Endothelial cell of umbilical vein (primary cell): ENCODE measurements at regions not wholly inside any gene's neighbourhood (a gene's known extent, or its start where the extent isn't known, plus 50 kb on each side); places are given as distances from the start of the nearest gene placed in this dataset.

Source experiments
- BruUV-seq: library from RNA; stranded (reverse); fragments of 400-500 nt; replicated peaks from 2 replicates; lab custom pipeline; 2021; lab: Mats Ljungman, UMichigan
- CTCF ChIA-PET: fragments of 300-600, 350-600 bp; sonication (Branson Sonifier 250); formaldehyde crosslinking; loops from one replicate; lab custom pipeline; 2021; ENCODE audit warnings: antibody characterized with exemption, inconsistent platforms; lab: Charles Lee
- POLR2A ChIA-PET: fragments of 300-600, 350-600 bp; sonication (Branson Sonifier 250); formaldehyde crosslinking; loops from one replicate; lab custom pipeline; 2021; ENCODE audit warnings: antibody characterized with exemption, inconsistent platforms; lab: Charles Lee
- DNase-seq: peaks from one replicate; pipeline ENCODE4 v3.0.0-alpha.2; 2011; ENCODE audit warnings: low read depth, low spot score
- FAIRE-seq: peaks from 2 replicates; lab custom pipeline; 2011; peaks lifted over from hg19 to GRCh38; lab: Jason Lieb, UNC
- H2AFZ ChIP-seq: 2 replicates; pipeline ENCODE4 v1.6.0; 2012; ENCODE audit warnings: low read depth, low read length, control low read depth, inconsistent platforms
- H3K27ac ChIP-seq: 2 replicates; pipeline ENCODE4 v1.5.1; 2011; ENCODE audit warnings: low read depth, mild to moderate bottlenecking, control low read depth, low read length, moderate library complexity; ENCODE audit not compliant: insufficient read depth
- H3K27me3 ChIP-seq, 2 experiments: 2 replicates each; pipeline versions ENCODE4 v1.6.0 to v1.6.1; 2011; ENCODE audit warnings: low read length in 2 of 2, mixed read lengths in 1 of 2; ENCODE audit not compliant: control insufficient read depth in 2 of 2, insufficient read depth in 2 of 2
- H3K36me3 ChIP-seq, 2 experiments: 2 replicates in 1 of 2; 3 replicates in 1 of 2; pipeline ENCODE4 v1.5.1; 2011; ENCODE audit warnings: low read length in 2 of 2, mild to moderate bottlenecking in 1 of 2, moderate library complexity in 1 of 2; ENCODE audit not compliant: control insufficient read depth in 2 of 2, insufficient read depth in 2 of 2; ENCODE audit errors: extremely low read depth in 1 of 2
- H3K4me1 ChIP-seq: 3 replicates; pipeline ENCODE4 v1.5.1; 2011; ENCODE audit warnings: mild to moderate bottlenecking, low read length; ENCODE audit not compliant: control insufficient read depth, insufficient read depth; ENCODE audit errors: extremely low read depth
- H3K4me2 ChIP-seq: 2 replicates; pipeline ENCODE4 v1.6.1; 2011; ENCODE audit warnings: low read length, control low read depth, mixed read lengths; ENCODE audit not compliant: insufficient read depth
- H3K4me3 ChIP-seq, 3 experiments: fragments of 200-600 bp in 1 of 3; sonication (generic), shearing (Covaris generic) in 1 of 3; replicated peaks in 1 of 3; 2 replicates each; pipeline ENCODE4 v1.5.1; 2011 to 2016; ENCODE audit warnings: control low read depth in 3 of 3, low read length in 3 of 3, mild to moderate bottlenecking in 2 of 3, inconsistent platforms in 1 of 3, low read depth in 1 of 3, moderate library complexity in 1 of 3; ENCODE audit not compliant: insufficient read depth in 1 of 3
- H3K79me2 ChIP-seq: 2 replicates; pipeline ENCODE4 v1.6.0; 2012; ENCODE audit warnings: low read length, inconsistent platforms; ENCODE audit not compliant: control insufficient read depth, insufficient read depth
- H3K9ac ChIP-seq: replicated peaks from 2 replicates; pipeline ENCODE3; 2011; ENCODE audit warnings: low read length, control low read depth; ENCODE audit not compliant: insufficient read depth; ENCODE audit errors: extremely low read depth
- H3K9me1 ChIP-seq: replicated peaks from 3 replicates; pipeline ENCODE4 v1.6.0; 2011; ENCODE audit warnings: mild to moderate bottlenecking, low read length; ENCODE audit not compliant: control insufficient read depth, insufficient read depth; ENCODE audit errors: extremely low read depth
- H3K9me3 ChIP-seq: replicated peaks from 2 replicates; pipeline ENCODE4 v1.5.1; 2012; ENCODE audit warnings: low read length, inconsistent platforms; ENCODE audit not compliant: control insufficient read depth, insufficient read depth
- H4K20me1 ChIP-seq: replicated peaks from 2 replicates; pipeline ENCODE3; 2011; ENCODE audit warnings: mild to moderate bottlenecking, low read length; ENCODE audit not compliant: control insufficient read depth, insufficient read depth; ENCODE audit errors: extremely low read depth
- EZH2 ChIP-seq: IDR thresholded peaks from 2 replicates; pipeline ENCODE4 v1.6.1; 2012; ENCODE audit warnings: borderline replicate concordance, low read depth, mild to moderate bottlenecking, moderate library complexity, low read length, inconsistent platforms; ENCODE audit not compliant: severe bottlenecking
- FOS ChIP-seq: IDR thresholded peaks from 2 replicates; pipeline ENCODE4 v1.6.1; 2011; ENCODE audit warnings: mild to moderate bottlenecking, low read length, moderate library complexity, borderline replicate concordance; ENCODE audit not compliant: insufficient read depth
- GATA2 ChIP-seq: IDR thresholded peaks from 2 replicates; pipeline ENCODE4 v1.7.0; 2011; ENCODE audit warnings: low read depth, mild to moderate bottlenecking, moderate library complexity, mixed read lengths, low read length; ENCODE audit not compliant: insufficient read length, insufficient read depth
- JUN ChIP-seq: IDR thresholded peaks from 2 replicates; pipeline ENCODE4 v1.6.1; 2011; ENCODE audit warnings: borderline replicate concordance, low read depth; ENCODE audit not compliant: insufficient read length, insufficient read depth
- MAX ChIP-seq: IDR thresholded peaks from 2 replicates; pipeline ENCODE4 v1.6.1; 2011; ENCODE audit not compliant: insufficient read depth, insufficient read length
- MYC ChIP-seq: IDR thresholded peaks from one replicate; pipeline ENCODE4 v1.6.1; 2011; ENCODE audit warnings: mild to moderate bottlenecking, low read depth, low read length
- POLR2A ChIP-seq: IDR thresholded peaks from 2 replicates; pipeline ENCODE4 v1.6.1; 2012; ENCODE audit warnings: low read depth, mild to moderate bottlenecking, control low read depth, low read length
- POLR2AphosphoS5 ChIP-seq: IDR thresholded peaks from 2 replicates; pipeline ENCODE4 v1.6.1; 2012; ENCODE audit warnings: low read depth, mild to moderate bottlenecking, control low read depth, low read length, moderate library complexity; ENCODE audit not compliant: insufficient read depth
- dilution Hi-C: fragments of 300-500 bp; cut with MboI; formaldehyde crosslinking; loops from one replicate; pipeline ENCODE4 v1.15.0; 2019; ENCODE audit warnings: low sequenced_read_pairs; ENCODE audit not compliant: extremely low pct_ligation_motif_present
- intact Hi-C: fragments of 100-400 bp; cut with micrococcal nuclease; formaldehyde crosslinking; loops from one replicate; pipeline ENCODE4 v1.10.0; 2022
- TF ChIP-seq, protein P1 (sequence below), 2 donors: IDR thresholded peaks; 1 replicate in 1 of 2; 2 replicates in 1 of 2; pipeline ENCODE4 v1.5.1; 2011; ENCODE audit warnings: low read length in 2 of 2, mild to moderate bottlenecking in 2 of 2, moderate library complexity in 2 of 2, control low read depth in 1 of 2, inconsistent platforms in 1 of 2, low read depth in 1 of 2; ENCODE audit not compliant: insufficient read depth in 1 of 2; ENCODE audit errors: extremely low read depth in 1 of 2

GRCh38 chr22:22713416-22713815, 69.0 kb downstream of the GGTLC2 start:
- no peak overlapping the region for H3K9ac ChIP-seq
- H3K36me3 ChIP-seq, result no peaks in the 10 kb centered on the region
- no peak overlapping the region for H3K4me3 ChIP-seq
- H3K4me2 ChIP-seq, result no peak overlapping the region
- BruUV-seq, result no TSS peak
- no peak overlapping the region for H3K27ac ChIP-seq
- no peaks in the 10 kb centered on the region for H3K79me2 ChIP-seq
- FAIRE-seq (no peak), DNase-seq (no peak)
- H3K9me3 ChIP-seq, result no peaks in the 10 kb centered on the region
- ChIA-PET CTCF (no interaction called here), POLR2A (no interaction called here)
- H4K20me1 ChIP-seq, result no peaks in the 10 kb centered on the region
- dilution Hi-C loops (no loop called here), intact Hi-C loops (loop anchor here (5.0 kb wide), 1 partner anchor 34 kb away; no protein-coding TSS in a partner anchor)
- no peaks in the 10 kb centered on the region for H3K9me1 ChIP-seq
- TF ChIP-seq FOS, result no peak
- H3K4me1 ChIP-seq, result no peaks in the 10 kb centered on the region
- no peak overlapping the region for H2AFZ ChIP-seq
- peaks cover 0 to 2% of the 10 kb centered on the region in 2 experiments for H3K27me3 ChIP-seq

GRCh38 chr22:22714600-22715335, 70.4 kb downstream of the GGTLC2 start:
- CTCF ChIA-PET, result no interaction called here
- FAIRE-seq, result no peak
- POLR2A ChIA-PET, result no interaction called here
- Histone ChIP-seq H2AFZ (no peak overlapping the region), H3K79me2 (no peaks in the 10 kb centered on the region), H3K27me3 (peaks cover 0 to 2% of the 10 kb centered on the region in 2 experiments), H3K4me3 (no peak overlapping the region), H3K4me1 (no peaks in the 10 kb centered on the region), H3K36me3 (no peaks in the 10 kb centered on the region), H3K9me3 (no peaks in the 10 kb centered on the region), H4K20me1 (no peaks in the 10 kb centered on the region), H3K4me2 (no peak overlapping the region), H3K9ac (no peak overlapping the region), H3K9me1 (no peaks in the 10 kb centered on the region), H3K27ac (no peak overlapping the region)
- TF ChIP-seq, protein P1, sequence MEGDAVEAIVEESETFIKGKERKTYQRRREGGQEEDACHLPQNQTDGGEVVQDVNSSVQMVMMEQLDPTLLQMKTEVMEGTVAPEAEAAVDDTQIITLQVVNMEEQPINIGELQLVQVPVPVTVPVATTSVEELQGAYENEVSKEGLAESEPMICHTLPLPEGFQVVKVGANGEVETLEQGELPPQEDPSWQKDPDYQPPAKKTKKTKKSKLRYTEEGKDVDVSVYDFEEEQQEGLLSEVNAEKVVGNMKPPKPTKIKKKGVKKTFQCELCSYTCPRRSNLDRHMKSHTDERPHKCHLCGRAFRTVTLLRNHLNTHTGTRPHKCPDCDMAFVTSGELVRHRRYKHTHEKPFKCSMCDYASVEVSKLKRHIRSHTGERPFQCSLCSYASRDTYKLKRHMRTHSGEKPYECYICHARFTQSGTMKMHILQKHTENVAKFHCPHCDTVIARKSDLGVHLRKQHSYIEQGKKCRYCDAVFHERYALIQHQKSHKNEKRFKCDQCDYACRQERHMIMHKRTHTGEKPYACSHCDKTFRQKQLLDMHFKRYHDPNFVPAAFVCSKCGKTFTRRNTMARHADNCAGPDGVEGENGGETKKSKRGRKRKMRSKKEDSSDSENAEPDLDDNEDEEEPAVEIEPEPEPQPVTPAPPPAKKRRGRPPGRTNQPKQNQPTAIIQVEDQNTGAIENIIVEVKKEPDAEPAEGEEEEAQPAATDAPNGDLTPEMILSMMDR (IDR thresholded peaks at IDR 0.05; ENCODE audit: extremely low read depth in 1 of 2, insufficient read depth in 1 of 2, low read depth in 1 of 2, low read length in 2 of 2), result no peak
- no peak for TF ChIP-seq POLR2AphosphoS5
- no peak for TF ChIP-seq FOS
- TF ChIP-seq MAX, result no peak
- no peak for TF ChIP-seq EZH2
- no peak for TF ChIP-seq JUN
- TF ChIP-seq POLR2A, result no peak
- TF ChIP-seq GATA2, result no peak
- TF ChIP-seq MYC, result no peak
- dilution Hi-C loops (no loop called here), intact Hi-C loops (loop anchor here (5.0 kb wide), 1 partner anchor 33 kb away; no protein-coding TSS in a partner anchor)
- no TSS peak for BruUV-seq
- DNase-seq, result no peak
